Esophagus muscularis mucosa (tissue), 4 donors: ENCODE measurements at regions not wholly inside any gene's neighbourhood (a gene's known extent, or its start where the extent isn't known, plus 50 kb on each side); places are given as distances from the start of the nearest gene placed in this dataset.

Source experiments
- DNase-seq: peaks from one replicate; pipeline ENCODE4 v3.0.0-alpha.2; 2017; ENCODE audit errors: extremely low spot score
- H3K27ac ChIP-seq, 4 donors: fragments of 200-600 bp; sonication (generic); replicated peaks in 1 of 4; 1 replicate in 3 of 4; 2 replicates in 1 of 4; pipeline ENCODE4 v1.5.1; 2016 to 2019; ENCODE audit warnings: mild to moderate bottlenecking in 1 of 4
- H3K27me3 ChIP-seq, 4 donors: fragments of 200-600 bp; sonication (generic); one replicate each; pipeline versions ENCODE4 v1.5.1 to v1.6.0; 2016 to 2019
- H3K36me3 ChIP-seq, 4 donors: fragments of 200-600 bp; sonication (generic); one replicate each; pipeline ENCODE4 v1.5.1; 2016 to 2019
- H3K4me1 ChIP-seq, 4 donors: fragments of 200-600 bp; sonication (generic); one replicate each; pipeline ENCODE4 v1.5.1; 2016 to 2019
- H3K4me3 ChIP-seq, 4 donors: fragments of 200-600 bp; sonication (generic); 1 replicate in 2 of 4; 2 replicates in 2 of 4; pipeline ENCODE4 v1.5.1; 2016 to 2019; ENCODE audit warnings: mild to moderate bottlenecking in 4 of 4, moderate library complexity in 1 of 4
- H3K9me3 ChIP-seq, 4 donors: fragments of 200-600 bp; sonication (generic); 1 replicate in 3 of 4; 2 replicates in 1 of 4; pipeline ENCODE4 v1.5.1; 2016 to 2019
- EP300 ChIP-seq: sonication (generic); formaldehyde crosslinking; IDR thresholded peaks from one replicate; pipeline ENCODE4 v1.6.1; 2017; ENCODE audit warnings: antibody characterized with exemption
- POLR2A ChIP-seq: fragments of 450-650 bp; IDR thresholded peaks from one replicate; pipeline ENCODE4 v1.6.1; 2017; ENCODE audit warnings: antibody characterized with exemption, moderate library complexity, mild to moderate bottlenecking, low read depth
- POLR2AphosphoS5 ChIP-seq, 2 donors: sonication (generic); formaldehyde crosslinking; IDR thresholded peaks; one replicate each; pipeline ENCODE4 v1.6.1; 2017; ENCODE audit warnings: antibody characterized with exemption in 2 of 2
- WGBS: methylation state at CpG from one replicate; pipeline ENCODE4 v1.1.5; 2018; 5-methylcytosine and 5-hydroxymethylcytosine counted together
- intact Hi-C: fragments of 100-400 bp; cut with DNase I; formaldehyde crosslinking; loops from one replicate; pipeline ENCODE4 v1.15.1; 2023
- TF ChIP-seq, protein P1 (sequence below), 3 experiments: fragments of 200-600 bp in 2 of 3; fragments of 450-650 bp in 1 of 3; sonication (generic) in 2 of 3; IDR thresholded peaks; one replicate each; pipeline ENCODE4 v1.5.1; 2017 to 2019; ENCODE audit warnings: antibody characterized with exemption in 3 of 3, mild to moderate bottlenecking in 2 of 3, moderate library complexity in 1 of 3

DNA sequence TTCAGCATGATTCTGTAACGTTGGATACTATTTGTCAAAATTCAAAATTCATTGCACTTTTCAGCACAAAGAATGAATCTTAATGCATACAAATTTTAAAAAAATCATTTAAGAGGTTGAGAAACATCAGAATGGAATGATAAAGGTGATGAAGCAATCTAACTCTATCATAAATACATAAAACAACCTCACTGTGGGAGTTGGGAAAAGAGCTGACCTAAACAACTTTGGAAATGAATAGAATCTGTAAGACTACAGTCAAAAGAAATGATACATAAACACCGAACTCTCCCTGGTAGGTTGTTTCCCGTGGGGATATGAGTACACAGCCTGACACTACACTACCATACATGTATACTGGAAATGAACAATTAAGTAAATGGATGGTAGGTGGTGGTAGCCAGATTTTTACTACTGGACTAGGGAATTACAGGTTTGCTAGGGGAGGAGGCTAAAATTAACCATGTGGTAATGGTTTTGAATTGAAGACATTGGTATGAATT, 64.9 kb upstream of the PARP11 start:
- Histone ChIP-seq H3K36me3 (no peaks in the 10 kb centered on the region), H3K27ac (no peak overlapping the region), H3K4me1 (no peaks in the 10 kb centered on the region), H3K27me3 (peaks cover 0 to 21% (median 0%) of the 10 kb centered on the region in 4 donors), H3K9me3 (no peaks in the 10 kb centered on the region), H3K4me3 (no peak overlapping the region)
- intact Hi-C loops: no loop called here
- no peak for TF ChIP-seq EP300
- TF ChIP-seq POLR2A: no peak
- TF ChIP-seq, protein P1, sequence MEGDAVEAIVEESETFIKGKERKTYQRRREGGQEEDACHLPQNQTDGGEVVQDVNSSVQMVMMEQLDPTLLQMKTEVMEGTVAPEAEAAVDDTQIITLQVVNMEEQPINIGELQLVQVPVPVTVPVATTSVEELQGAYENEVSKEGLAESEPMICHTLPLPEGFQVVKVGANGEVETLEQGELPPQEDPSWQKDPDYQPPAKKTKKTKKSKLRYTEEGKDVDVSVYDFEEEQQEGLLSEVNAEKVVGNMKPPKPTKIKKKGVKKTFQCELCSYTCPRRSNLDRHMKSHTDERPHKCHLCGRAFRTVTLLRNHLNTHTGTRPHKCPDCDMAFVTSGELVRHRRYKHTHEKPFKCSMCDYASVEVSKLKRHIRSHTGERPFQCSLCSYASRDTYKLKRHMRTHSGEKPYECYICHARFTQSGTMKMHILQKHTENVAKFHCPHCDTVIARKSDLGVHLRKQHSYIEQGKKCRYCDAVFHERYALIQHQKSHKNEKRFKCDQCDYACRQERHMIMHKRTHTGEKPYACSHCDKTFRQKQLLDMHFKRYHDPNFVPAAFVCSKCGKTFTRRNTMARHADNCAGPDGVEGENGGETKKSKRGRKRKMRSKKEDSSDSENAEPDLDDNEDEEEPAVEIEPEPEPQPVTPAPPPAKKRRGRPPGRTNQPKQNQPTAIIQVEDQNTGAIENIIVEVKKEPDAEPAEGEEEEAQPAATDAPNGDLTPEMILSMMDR (IDR thresholded peaks at IDR 0.05): no peak
- no peak for TF ChIP-seq POLR2AphosphoS5 (IDR thresholded peaks at IDR 0.05)
- 72% methylated on average over 3 of the region's 3 CpGs for WGBS
- DNase-seq: no peak

DNA sequence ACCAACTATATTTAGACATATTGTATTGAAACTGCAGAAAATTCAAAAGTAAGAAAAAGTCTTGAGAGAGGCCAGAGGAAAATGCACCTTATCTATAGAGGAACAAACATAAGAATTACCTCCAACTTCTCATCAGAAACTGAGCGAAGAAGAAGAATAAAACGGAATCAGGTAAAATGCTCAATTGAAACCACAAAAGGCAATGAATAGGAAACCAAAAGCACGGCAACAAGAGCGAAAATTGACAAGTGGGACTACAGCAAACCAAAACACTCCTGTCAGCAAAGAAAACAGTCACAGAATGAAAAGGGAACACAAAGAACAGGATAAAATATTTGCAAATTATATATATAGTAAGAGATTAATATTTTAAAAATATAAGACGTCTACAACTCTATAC, 61.9 kb upstream of the PARP11 start:
- Histone ChIP-seq H3K4me1 (no peaks in the 10 kb centered on the region), H3K9me3 (no peaks in the 10 kb centered on the region), H3K36me3 (no peaks in the 10 kb centered on the region), H3K27ac (no peak overlapping the region), H3K27me3 (peaks cover 0 to 43% (median 3%) of the 10 kb centered on the region in 4 donors), H3K4me3 (no peak overlapping the region)
- 78% methylated on average over 5 of the region's 5 CpGs for WGBS
- intact Hi-C loops: no loop called here
- TF ChIP-seq POLR2AphosphoS5 (IDR thresholded peaks at IDR 0.05): no peak
- no peak for TF ChIP-seq EP300
- TF ChIP-seq, protein P1 (IDR thresholded peaks at IDR 0.05): no peak
- no peak for TF ChIP-seq POLR2A
- DNase-seq: no peak

DNA sequence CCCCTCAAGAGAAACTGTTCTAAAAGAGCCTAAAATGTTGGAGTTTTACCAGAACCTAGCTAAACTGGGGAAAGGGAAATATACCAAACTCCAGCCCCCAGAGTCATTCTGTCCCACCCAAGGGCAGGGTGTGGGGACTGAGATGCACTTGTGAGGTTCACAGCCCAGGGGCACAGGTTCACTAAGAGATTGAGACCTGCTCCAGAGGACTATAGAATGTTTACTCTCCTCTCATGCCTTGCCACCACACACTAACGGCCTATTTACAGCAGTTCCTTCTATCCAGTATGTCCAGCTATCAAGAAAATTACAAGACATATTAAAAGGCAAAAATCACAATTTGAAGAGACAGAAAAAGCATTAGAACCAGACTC, 60.6 kb upstream of the PARP11 start:
- no peaks in the 10 kb centered on the region for H3K4me1 ChIP-seq
- intact Hi-C loops: no loop called here
- H3K27me3 ChIP-seq: peaks cover 0 to 55% (median 5%) of the 10 kb centered on the region in 4 donors
- TF ChIP-seq POLR2A (no peak), POLR2AphosphoS5 (IDR thresholded peaks at IDR 0.05) (no peak), EP300 (no peak)
- TF ChIP-seq, protein P1 (IDR thresholded peaks at IDR 0.05): no peak
- DNase-seq: no peak
- no peak overlapping the region for H3K27ac ChIP-seq
- H3K9me3 ChIP-seq: no peaks in the 10 kb centered on the region
- no peak overlapping the region for H3K4me3 ChIP-seq
- 88% methylated on average over 1 of the region's 1 CpG for WGBS
- H3K36me3 ChIP-seq: no peaks in the 10 kb centered on the region

DNA sequence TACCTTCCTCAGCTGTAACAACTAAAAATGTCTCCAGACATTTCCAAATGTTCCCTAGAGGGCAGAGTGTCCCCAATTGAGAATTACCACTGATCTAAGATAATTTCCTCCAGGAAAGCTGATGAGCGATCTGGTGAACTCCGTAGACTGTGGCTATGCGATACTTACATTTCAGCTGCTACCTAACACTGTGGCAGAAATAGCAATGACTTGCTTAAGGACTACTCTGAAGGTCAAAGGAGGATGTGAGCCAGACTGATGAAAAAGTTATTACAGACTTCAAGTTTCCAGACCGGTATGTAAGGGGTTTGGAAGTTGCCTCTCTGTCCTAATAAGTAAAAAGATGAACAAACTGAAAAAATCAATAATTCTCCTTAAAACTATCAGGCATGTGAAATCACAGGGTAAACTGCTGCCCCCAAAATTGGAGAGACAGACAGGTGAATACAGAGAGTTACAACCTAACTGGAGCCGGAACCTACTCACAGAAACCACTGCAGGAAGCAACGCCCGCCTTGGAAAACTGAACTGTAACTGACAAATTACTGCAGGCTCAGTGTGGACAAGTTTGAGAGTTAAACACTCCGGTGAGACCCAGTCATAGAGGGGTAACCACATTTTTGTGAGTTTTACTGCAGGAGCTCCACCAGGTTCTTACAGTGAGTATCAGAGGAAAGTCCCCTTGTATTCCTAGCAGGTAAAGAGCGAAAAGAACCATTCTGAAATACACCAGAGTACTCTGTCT, 60.0 kb upstream of the PARP11 start:
- Histone ChIP-seq H3K36me3 (no peaks in the 10 kb centered on the region), H3K27ac (no peak overlapping the region), H3K4me3 (no peak overlapping the region), H3K27me3 (peaks cover 0 to 60% (median 6%) of the 10 kb centered on the region in 4 donors), H3K9me3 (no peaks in the 10 kb centered on the region), H3K4me1 (no peaks in the 10 kb centered on the region)
- intact Hi-C loops: no loop called here
- no peak for DNase-seq
- WGBS: 73% methylated on average over 9 of the region's 9 CpGs
- TF ChIP-seq POLR2AphosphoS5 (IDR thresholded peaks at IDR 0.05) (no peak), POLR2A (no peak), EP300 (no peak)
- TF ChIP-seq, protein P1 (IDR thresholded peaks at IDR 0.05): no peak
